EH (cell line): ENCODE measurements at regions not wholly inside any gene's neighbourhood (a gene's known extent, or its start where the extent isn't known, plus 50 kb on each side); places are given as distances from the start of the nearest gene placed in this dataset.

Source experiments
- DNase-seq: peaks from one replicate; pipeline ENCODE4 v3.0.0-alpha.2; 2015; ENCODE audit warnings: low read depth

- DNase-seq: no peak
Observed at GRCh38 chr18:2380101-2380500, 191.2 kb downstream of the METTL4 start.

- no peak for DNase-seq
Observed at GRCh38 chr18:2381539-2381938, 189.8 kb downstream of the METTL4 start.

- DNase-seq: no peak
Observed at GRCh38 chr18:2387588-2387987, 183.7 kb downstream of the METTL4 start.

GRCh38 chr18:2390158-2390557, 181.1 kb downstream of the METTL4 start:
- no peak for DNase-seq

- no peak for DNase-seq
Observed at GRCh38 chr18:2391470-2391869, 179.8 kb downstream of the METTL4 start.

- no peak for DNase-seq
Observed at GRCh38 chr18:2392446-2392845, 178.9 kb downstream of the METTL4 start.

GRCh38 chr18:2394684-2395083, 176.6 kb downstream of the METTL4 start:
- no peak for DNase-seq

- DNase-seq: no peak
Observed at GRCh38 chr18:2395427-2396161, 175.7 kb downstream of the METTL4 start.

GRCh38 chr18:2396162-2396505, 175.2 kb downstream of the METTL4 start:
- no peak for DNase-seq

GRCh38 chr18:2400701-2401196, 170.6 kb downstream of the METTL4 start:
- no peak for DNase-seq

- DNase-seq: peak; percentile 89
Observed at GRCh38 chr18:2402084-2402483, 169.2 kb downstream of the METTL4 start.

GRCh38 chr18:2406544-2406943, 164.8 kb downstream of the METTL4 start:
- peak; percentile 92 for DNase-seq

- peak; percentile 27 for DNase-seq
Observed at GRCh38 chr18:2407961-2408360, 163.3 kb downstream of the METTL4 start.

- no peak for DNase-seq
Observed at GRCh38 chr18:2409906-2410305, 161.4 kb downstream of the METTL4 start.

- DNase-seq: no peak
Observed at GRCh38 chr18:2410688-2411087, 160.6 kb downstream of the METTL4 start.

- DNase-seq: peak; percentile 79
Observed at GRCh38 chr18:2411381-2411960, 159.8 kb downstream of the METTL4 start.

GRCh38 chr18:2412281-2412680, 159.0 kb downstream of the METTL4 start:
- no peak for DNase-seq

- DNase-seq: peak; percentile 47
Observed at GRCh38 chr18:2412996-2413751, 158.1 kb downstream of the METTL4 start.

- DNase-seq: no peak
Observed at GRCh38 chr18:2414235-2414634, 157.1 kb downstream of the METTL4 start.

- DNase-seq: no peak
Observed at GRCh38 chr18:2415656-2416055, 155.6 kb downstream of the METTL4 start.

GRCh38 chr18:2417861-2418610, 153.3 kb downstream of the METTL4 start:
- no peak for DNase-seq

GRCh38 chr18:2420367-2420766, 150.9 kb downstream of the METTL4 start:
- no peak for DNase-seq
